Tibial nerve (tissue), 4 donors: ENCODE measurements at regions not wholly inside any gene's neighbourhood (a gene's known extent, or its start where the extent isn't known, plus 50 kb on each side); places are given as distances from the start of the nearest gene placed in this dataset.

ENCODE experiments used
- EP300 ChIP-seq, 2 donors: sonication (generic); formaldehyde crosslinking; IDR thresholded peaks; one replicate each; pipeline ENCODE4 v1.6.1; 2017; ENCODE audit warnings: antibody characterized with exemption in 2 of 2, mild to moderate bottlenecking in 1 of 2
- POLR2A ChIP-seq, 2 donors: fragments of 450-650 bp; IDR thresholded peaks; one replicate each; pipeline ENCODE4 v1.6.1; 2017; ENCODE audit warnings: antibody characterized with exemption in 2 of 2, mild to moderate bottlenecking in 2 of 2, moderate library complexity in 2 of 2
- TF ChIP-seq, protein P1 (sequence below), 5 experiments: fragments of 200-600 bp in 3 of 5; fragments of 450-650 bp in 2 of 5; sonication (generic) in 3 of 5; IDR thresholded peaks; one replicate each; pipeline ENCODE4 v1.5.1; 2016 to 2019; ENCODE audit warnings: antibody characterized with exemption in 5 of 5, mild to moderate bottlenecking in 3 of 5, moderate library complexity in 2 of 5

- TF ChIP-seq, protein P1, sequence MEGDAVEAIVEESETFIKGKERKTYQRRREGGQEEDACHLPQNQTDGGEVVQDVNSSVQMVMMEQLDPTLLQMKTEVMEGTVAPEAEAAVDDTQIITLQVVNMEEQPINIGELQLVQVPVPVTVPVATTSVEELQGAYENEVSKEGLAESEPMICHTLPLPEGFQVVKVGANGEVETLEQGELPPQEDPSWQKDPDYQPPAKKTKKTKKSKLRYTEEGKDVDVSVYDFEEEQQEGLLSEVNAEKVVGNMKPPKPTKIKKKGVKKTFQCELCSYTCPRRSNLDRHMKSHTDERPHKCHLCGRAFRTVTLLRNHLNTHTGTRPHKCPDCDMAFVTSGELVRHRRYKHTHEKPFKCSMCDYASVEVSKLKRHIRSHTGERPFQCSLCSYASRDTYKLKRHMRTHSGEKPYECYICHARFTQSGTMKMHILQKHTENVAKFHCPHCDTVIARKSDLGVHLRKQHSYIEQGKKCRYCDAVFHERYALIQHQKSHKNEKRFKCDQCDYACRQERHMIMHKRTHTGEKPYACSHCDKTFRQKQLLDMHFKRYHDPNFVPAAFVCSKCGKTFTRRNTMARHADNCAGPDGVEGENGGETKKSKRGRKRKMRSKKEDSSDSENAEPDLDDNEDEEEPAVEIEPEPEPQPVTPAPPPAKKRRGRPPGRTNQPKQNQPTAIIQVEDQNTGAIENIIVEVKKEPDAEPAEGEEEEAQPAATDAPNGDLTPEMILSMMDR (IDR thresholded peaks at IDR 0.05): no peak
- TF ChIP-seq EP300 (IDR thresholded peaks at IDR 0.05) (no peak), POLR2A (IDR thresholded peaks at IDR 0.05) (no peak)
Observed at GRCh38 chr18:25614168-25614567, 262.2 kb upstream of the ZNF521 start.
